ENCODE measurements at regions not wholly inside any gene's neighbourhood (a gene's known extent, or its start where the extent isn't known, plus 50 kb on each side); places are given as distances from the start of the nearest gene placed in this dataset.

GRCh38 chr10:113977174-113977573 lies 66.5 kb upstream of the ADRB1 start:
- DNase-seq (no peak), ATAC-seq (no peak)
- H3K9me3 ChIP-seq (ENCODE audit: low read length): no peaks in the 10 kb centered on the region
- no peak overlapping the region for H3K9ac ChIP-seq (ENCODE audit: low read length)
- H4K20me1 ChIP-seq (ENCODE audit: low read length): no peaks in the 10 kb centered on the region
- H3K36me3 ChIP-seq (ENCODE audit: low read depth, low read length): no peaks in the 10 kb centered on the region
- TF ChIP-seq EZH2phosphoT487 (IDR thresholded peaks at IDR 0.05; ENCODE audit: borderline replicate concordance, low read length) (no peak), CTCF (conservative IDR thresholded peaks at IDR 0.05; ENCODE audit: low read depth, low read length) (no peak), EZH2 (IDR thresholded peaks at IDR 0.05; ENCODE audit: low read length, unreplicated experiment) (no peak)
- no peaks in the 10 kb centered on the region for H3K27me3 ChIP-seq (ENCODE audit: low read length)
- H3K4me2 ChIP-seq (ENCODE audit: low read length): no peak overlapping the region
- no TSS peak for BruUV-seq (replicated peaks)
- H3K4me1 ChIP-seq (ENCODE audit: insufficient read depth, low read length): no peaks in the 10 kb centered on the region
- intact Hi-C loops (cut with micrococcal nuclease): no loop called here
- H3K27ac ChIP-seq (ENCODE audit: low read length): no peak overlapping the region
- H3K9me2 ChIP-seq (replicated peaks; ENCODE audit: low read length): no peaks in the 10 kb centered on the region
- no peak overlapping the region for H2AFZ ChIP-seq (ENCODE audit: low read length)
- no peak overlapping the region for H3K4me3 ChIP-seq (ENCODE audit: low read length)
- H3F3A ChIP-seq (ENCODE audit: low read length, unreplicated experiment): no peaks in the 10 kb centered on the region
- no peaks in the 10 kb centered on the region for H3K79me2 ChIP-seq (ENCODE audit: low read length)
- ChIA-PET POLR2A (ENCODE audit: unreplicated experiment) (no interaction called here), CTCF (no interaction called here)

GRCh38 chr10:113978802-113979201 lies 64.9 kb upstream of the ADRB1 start:
- Histone ChIP-seq H3K4me2 (ENCODE audit: low read length) (no peak overlapping the region), H3K9me2 (replicated peaks; ENCODE audit: low read length) (no peaks in the 10 kb centered on the region), H3K27ac (ENCODE audit: low read length) (no peak overlapping the region), H3K27me3 (ENCODE audit: low read length) (no peaks in the 10 kb centered on the region), H3K79me2 (ENCODE audit: low read length) (no peaks in the 10 kb centered on the region), H4K20me1 (ENCODE audit: low read length) (no peaks in the 10 kb centered on the region), H3K36me3 (ENCODE audit: low read depth, low read length) (no peaks in the 10 kb centered on the region), H3K4me1 (ENCODE audit: insufficient read depth, low read length) (no peaks in the 10 kb centered on the region), H3K4me3 (ENCODE audit: low read length) (no peak overlapping the region), H3K9ac (ENCODE audit: low read length) (no peak overlapping the region), H3K9me3 (ENCODE audit: low read length) (no peaks in the 10 kb centered on the region), H3F3A (ENCODE audit: low read length, unreplicated experiment) (no peaks in the 10 kb centered on the region), H2AFZ (ENCODE audit: low read length) (no peak overlapping the region)
- TF ChIP-seq CTCF (conservative IDR thresholded peaks at IDR 0.05; ENCODE audit: low read depth, low read length) (no peak), EZH2 (IDR thresholded peaks at IDR 0.05; ENCODE audit: low read length, unreplicated experiment) (no peak), EZH2phosphoT487 (IDR thresholded peaks at IDR 0.05; ENCODE audit: borderline replicate concordance, low read length) (no peak)
- POLR2A ChIA-PET (ENCODE audit: unreplicated experiment): no interaction called here
- CTCF ChIA-PET: no interaction called here
- no peak for ATAC-seq
- intact Hi-C loops (cut with micrococcal nuclease): no loop called here
- DNase-seq: no peak
- BruUV-seq (replicated peaks): no TSS peak

- Histone ChIP-seq H2AFZ (ENCODE audit: low read length) (no peak overlapping the region), H3F3A (ENCODE audit: low read length, unreplicated experiment) (no peaks in the 10 kb centered on the region), H3K4me2 (ENCODE audit: low read length) (no peak overlapping the region), H3K4me3 (ENCODE audit: low read length) (no peak overlapping the region), H3K79me2 (ENCODE audit: low read length) (no peaks in the 10 kb centered on the region), H3K27me3 (ENCODE audit: low read length) (no peaks in the 10 kb centered on the region), H3K9ac (ENCODE audit: low read length) (no peak overlapping the region), H3K4me1 (ENCODE audit: insufficient read depth, low read length) (no peaks in the 10 kb centered on the region), H3K36me3 (ENCODE audit: low read depth, low read length) (no peaks in the 10 kb centered on the region), H3K9me3 (ENCODE audit: low read length) (no peaks in the 10 kb centered on the region), H4K20me1 (ENCODE audit: low read length) (no peaks in the 10 kb centered on the region), H3K27ac (ENCODE audit: low read length) (no peak overlapping the region), H3K9me2 (replicated peaks; ENCODE audit: low read length) (no peaks in the 10 kb centered on the region)
- CTCF ChIA-PET: no interaction called here
- TF ChIP-seq EZH2 (IDR thresholded peaks at IDR 0.05; ENCODE audit: low read length, unreplicated experiment) (no peak), CTCF (conservative IDR thresholded peaks at IDR 0.05; ENCODE audit: low read depth, low read length) (no peak), EZH2phosphoT487 (IDR thresholded peaks at IDR 0.05; ENCODE audit: borderline replicate concordance, low read length) (no peak)
- intact Hi-C loops (cut with micrococcal nuclease): no loop called here
- ATAC-seq (no peak), DNase-seq (no peak)
- no TSS peak for BruUV-seq (replicated peaks)
- POLR2A ChIA-PET (ENCODE audit: unreplicated experiment): no interaction called here
Measured at GRCh38 chr10:113979409-113979808, 64.3 kb upstream of the ADRB1 start.
